ENCODE measurements at regions not wholly inside any gene's neighbourhood (a gene's known extent, or its start where the extent isn't known, plus 50 kb on each side); places are given as distances from the start of the nearest gene placed in this dataset.

- DNase-seq, result no peak
Measured at GRCh38 chr2:200752835-200753234, 58.9 kb upstream of the BZW1 start.

GRCh38 chr2:200756618-200757321, 54.9 kb upstream of the BZW1 start:
- DNase-seq, result no peak

GRCh38 chr2:200757399-200757798, 54.3 kb upstream of the BZW1 start:
- no peak for DNase-seq

GRCh38 chr2:200758341-200758740, 53.4 kb upstream of the BZW1 start:
- no peak for DNase-seq

GRCh38 chr2:200761266-200761665, 50.4 kb upstream of the BZW1 start:
- DNase-seq, result no peak
